A673 (cell line): ENCODE measurements at regions not wholly inside any gene's neighbourhood (a gene's known extent, or its start where the extent isn't known, plus 50 kb on each side); places are given as distances from the start of the nearest gene placed in this dataset.

Source experiments
- BruUV-seq: library from RNA; stranded (reverse); fragments of 400-500 nt; replicated peaks from 2 replicates; lab custom pipeline; 2021; lab: Mats Ljungman, UMichigan
- CTCF ChIA-PET: fragments of 300-600 bp; sonication (Branson Sonifier 250); formaldehyde crosslinking; loops from one replicate; lab custom pipeline; 2022; ENCODE audit warnings: antibody characterized with exemption; lab: Charles Lee
- POLR2A ChIA-PET: fragments of 300-600 bp; sonication (Branson Sonifier 250); formaldehyde crosslinking; loops from one replicate; lab custom pipeline; 2022; ENCODE audit warnings: antibody characterized with exemption; ENCODE audit not compliant: low non-redundant PET; lab: Charles Lee
- DNase-seq: peaks from one replicate; pipeline ENCODE4 v3.0.0-alpha.2; 2015; ENCODE audit warnings: low spot score
- H3K27ac ChIP-seq: fragments of 200-600 bp; sonication (generic); 2 replicates; pipeline ENCODE4 v1.5.1; 2016; ENCODE audit warnings: mixed run types, low read depth, mild to moderate bottlenecking, mixed read lengths, antibody characterized with exemption, low read length; ENCODE audit not compliant: poor library complexity, severe bottlenecking
- H3K27me3 ChIP-seq: fragments of 200-600 bp; sonication (generic); replicated peaks from 2 replicates; pipeline ENCODE4 v1.6.1; 2017; ENCODE audit warnings: mixed run types, low read depth, mild to moderate bottlenecking, mixed read lengths, antibody characterized with exemption, low read length; ENCODE audit not compliant: insufficient read depth, poor library complexity
- H3K36me3 ChIP-seq: fragments of 200-600 bp; sonication (generic); 2 replicates; pipeline ENCODE4 v1.6.1; 2016; ENCODE audit warnings: mixed run types, mild to moderate bottlenecking, mixed read lengths, antibody characterized with exemption, low read length; ENCODE audit not compliant: insufficient read depth, poor library complexity, severe bottlenecking
- H3K4me1 ChIP-seq: fragments of 200-600 bp; sonication (generic); 2 replicates; pipeline ENCODE4 v1.6.1; 2017; ENCODE audit warnings: mixed run types, mild to moderate bottlenecking, mixed read lengths, antibody characterized with exemption, low read length; ENCODE audit not compliant: insufficient read depth, poor library complexity, severe bottlenecking
- H3K4me3 ChIP-seq: fragments of 200-600 bp; sonication (generic); 2 replicates; pipeline ENCODE4 v1.5.1; 2016; ENCODE audit warnings: low read depth, mixed run types, mild to moderate bottlenecking, mixed read lengths, low read length; ENCODE audit not compliant: poor library complexity, severe bottlenecking
- H3K9me3 ChIP-seq: fragments of 200-600 bp; sonication (generic); 2 replicates; pipeline ENCODE4 v1.6.1; 2016; ENCODE audit warnings: mixed run types, low read depth, mild to moderate bottlenecking, mixed read lengths, antibody characterized with exemption, low read length; ENCODE audit not compliant: poor library complexity, severe bottlenecking
- CTCF ChIP-seq: fragments of 300-800, 200-600 bp; sonication (generic); conservative IDR thresholded peaks from 2 replicates; pipeline ENCODE4 v1.5.1; 2017; ENCODE audit warnings: low read depth, mild to moderate bottlenecking, antibody characterized with exemption, low read length, moderate library complexity, mixed read lengths
- EZH2 ChIP-seq: fragments of 200-600 bp; sonication (generic); IDR thresholded peaks from 2 replicates; pipeline ENCODE4 v1.6.1; 2017; ENCODE audit warnings: borderline replicate concordance, low read depth, mild to moderate bottlenecking, mixed read lengths, antibody characterized with exemption, low read length; ENCODE audit not compliant: poor library complexity, severe bottlenecking
- intact Hi-C: fragments of 100-400 bp; cut with micrococcal nuclease; formaldehyde crosslinking; loops from one replicate; pipeline ENCODE4 v1.10.0; 2022; ENCODE audit not compliant: unreplicated experiment

- no TSS peak for BruUV-seq
- POLR2A ChIA-PET = no interaction called here
Measured at GRCh38 chr15:77695548-77695947, 62.8 kb upstream of the LINGO1 start.

GRCh38 chr15:77693576-77693975 is 60.9 kb upstream of the LINGO1 start:
- no peak overlapping the region for H3K27ac ChIP-seq
- ChIA-PET POLR2A (no interaction called here), CTCF (no interaction called here)
- H3K27me3 ChIP-seq = no peaks in the 10 kb centered on the region
- H3K4me3 ChIP-seq = no peak overlapping the region
- no peaks in the 10 kb centered on the region for H3K4me1 ChIP-seq
- BruUV-seq = no TSS peak
- no peak for TF ChIP-seq EZH2
- no peaks in the 10 kb centered on the region for H3K9me3 ChIP-seq
- no peak for DNase-seq
- intact Hi-C loops = no loop called here
- peaks cover 7% of the 10 kb centered on the region for H3K36me3 ChIP-seq

More at GRCh38 chr15:77695548-77695947, 62.8 kb upstream of the LINGO1 start:
- Histone ChIP-seq H3K27ac (no peak overlapping the region), H3K36me3 (peaks cover 1% of the 10 kb centered on the region), H3K4me1 (no peaks in the 10 kb centered on the region), H3K9me3 (no peaks in the 10 kb centered on the region), H3K4me3 (no peak overlapping the region), H3K27me3 (no peaks in the 10 kb centered on the region)
- intact Hi-C loops = no loop called here
- CTCF ChIA-PET = no interaction called here
- DNase-seq = no peak
- no peak for TF ChIP-seq EZH2
- no peak for TF ChIP-seq CTCF

- CTCF ChIA-PET = no interaction called here
- no peaks in the 10 kb centered on the region for H3K27me3 ChIP-seq
Measured at GRCh38 chr15:77692614-77693013, 59.9 kb upstream of the LINGO1 start.

More at GRCh38 chr15:77692614-77693013, 59.9 kb upstream of the LINGO1 start:
- DNase-seq = no peak
- POLR2A ChIA-PET = no interaction called here
- no peak for TF ChIP-seq EZH2
- TF ChIP-seq CTCF = no peak
- no peaks in the 10 kb centered on the region for H3K9me3 ChIP-seq
- H3K27ac ChIP-seq = no peak overlapping the region
- peaks cover 7% of the 10 kb centered on the region for H3K36me3 ChIP-seq
- no TSS peak for BruUV-seq
- no peaks in the 10 kb centered on the region for H3K4me1 ChIP-seq
- H3K4me3 ChIP-seq = no peak overlapping the region
- intact Hi-C loops = no loop called here
